ENCODE measurements at regions not wholly inside any gene's neighbourhood (a gene's known extent, or its start where the extent isn't known, plus 50 kb on each side); places are given as distances from the start of the nearest gene placed in this dataset.

- no peak overlapping the region for H3K4me3 ChIP-seq (ENCODE audit: low read depth, low read length)
- DNase-seq (ENCODE audit: low read depth), result no peak
These were observed 133.1 kb upstream of the NUDT7 start for GRCh38 chr16:77589071-77589765.

GRCh38 chr16:77590707-77591106 is 131.6 kb upstream of the NUDT7 start:
- H3K4me3 ChIP-seq (ENCODE audit: low read depth, low read length), result no peak overlapping the region
- DNase-seq (ENCODE audit: low read depth), result no peak

GRCh38 chr16:77591347-77591746 is 131.0 kb upstream of the NUDT7 start:
- no peak for DNase-seq (ENCODE audit: low read depth)
- H3K4me3 ChIP-seq (ENCODE audit: low read depth, low read length), result no peak overlapping the region

GRCh38 chr16:77592021-77592420 is 130.3 kb upstream of the NUDT7 start:
- no peak for DNase-seq (ENCODE audit: low read depth)
- no peak overlapping the region for H3K4me3 ChIP-seq (ENCODE audit: low read depth, low read length)

- DNase-seq (ENCODE audit: low read depth), result no peak
- H3K4me3 ChIP-seq (ENCODE audit: low read depth, low read length), result no peak overlapping the region
These were observed 128.3 kb upstream of the NUDT7 start for GRCh38 chr16:77594057-77594456.

- H3K4me3 ChIP-seq (ENCODE audit: low read depth, low read length), result no peak overlapping the region
- DNase-seq (ENCODE audit: low read depth), result no peak
These were observed 127.3 kb upstream of the NUDT7 start for GRCh38 chr16:77594799-77595596.

- DNase-seq (ENCODE audit: low read depth), result no peak
- no peak overlapping the region for H3K4me3 ChIP-seq (ENCODE audit: low read depth, low read length)
These were observed 126.1 kb upstream of the NUDT7 start for GRCh38 chr16:77596261-77596660.

GRCh38 chr16:77599793-77600415 is 122.4 kb upstream of the NUDT7 start:
- no peak for DNase-seq (ENCODE audit: low read depth)
- H3K4me3 ChIP-seq (ENCODE audit: low read depth, low read length), result no peak overlapping the region

GRCh38 chr16:77600555-77600954 is 121.8 kb upstream of the NUDT7 start:
- no peak for DNase-seq (ENCODE audit: low read depth)
- H3K4me3 ChIP-seq (ENCODE audit: low read depth, low read length), result no peak overlapping the region

- no peak for DNase-seq (ENCODE audit: low read depth)
- H3K4me3 ChIP-seq (ENCODE audit: low read depth, low read length), result no peak overlapping the region
These were observed 118.7 kb upstream of the NUDT7 start for GRCh38 chr16:77603656-77604055.

GRCh38 chr16:77610496-77610895 is 111.8 kb upstream of the NUDT7 start:
- no peak for DNase-seq (ENCODE audit: low read depth)
- no peak overlapping the region for H3K4me3 ChIP-seq (ENCODE audit: low read depth, low read length)

GRCh38 chr16:77611386-77611785 is 110.9 kb upstream of the NUDT7 start:
- no peak for DNase-seq (ENCODE audit: low read depth)

GRCh38 chr16:77612596-77612995 is 109.7 kb upstream of the NUDT7 start:
- DNase-seq (ENCODE audit: low read depth), result no peak
- H3K4me3 ChIP-seq (ENCODE audit: low read depth, low read length), result no peak overlapping the region

More at GRCh38 chr16:77611386-77611785, 110.9 kb upstream of the NUDT7 start:
- H3K4me3 ChIP-seq (ENCODE audit: low read depth, low read length), result no peak overlapping the region

GRCh38 chr16:77613095-77613494 is 109.2 kb upstream of the NUDT7 start:
- H3K4me3 ChIP-seq (ENCODE audit: low read depth, low read length), result no peak overlapping the region
- no peak for DNase-seq (ENCODE audit: low read depth)

- no peak for DNase-seq (ENCODE audit: low read depth)
- no peak overlapping the region for H3K4me3 ChIP-seq (ENCODE audit: low read depth, low read length)
These were observed 104.8 kb upstream of the NUDT7 start for GRCh38 chr16:77617553-77617952.

GRCh38 chr16:77617996-77618395 is 104.3 kb upstream of the NUDT7 start:
- no peak for DNase-seq (ENCODE audit: low read depth)
- no peak overlapping the region for H3K4me3 ChIP-seq (ENCODE audit: low read depth, low read length)

- no peak overlapping the region for H3K4me3 ChIP-seq (ENCODE audit: low read depth, low read length)
- no peak for DNase-seq (ENCODE audit: low read depth)
These were observed 103.4 kb upstream of the NUDT7 start for GRCh38 chr16:77618951-77619350.

- no peak for DNase-seq (ENCODE audit: low read depth)
- H3K4me3 ChIP-seq (ENCODE audit: low read depth, low read length), result no peak overlapping the region
These were observed 98.2 kb upstream of the NUDT7 start for GRCh38 chr16:77624085-77624484.

GRCh38 chr16:77636615-77637014 is 85.7 kb upstream of the NUDT7 start:
- no peak for DNase-seq (ENCODE audit: low read depth)
- no peak overlapping the region for H3K4me3 ChIP-seq (ENCODE audit: low read depth, low read length)

- no peak for DNase-seq (ENCODE audit: low read depth)
- no peak overlapping the region for H3K4me3 ChIP-seq (ENCODE audit: low read depth, low read length)
These were observed 84.4 kb upstream of the NUDT7 start for GRCh38 chr16:77637940-77638339.

GRCh38 chr16:77643176-77643575 is 79.1 kb upstream of the NUDT7 start:
- DNase-seq (ENCODE audit: low read depth), result no peak
- no peak overlapping the region for H3K4me3 ChIP-seq (ENCODE audit: low read depth, low read length)

Data from skeletal muscle cell (primary cell).